ENCODE measurements at regions not wholly inside any gene's neighbourhood (a gene's known extent, or its start where the extent isn't known, plus 50 kb on each side); places are given as distances from the start of the nearest gene placed in this dataset.

DNA sequence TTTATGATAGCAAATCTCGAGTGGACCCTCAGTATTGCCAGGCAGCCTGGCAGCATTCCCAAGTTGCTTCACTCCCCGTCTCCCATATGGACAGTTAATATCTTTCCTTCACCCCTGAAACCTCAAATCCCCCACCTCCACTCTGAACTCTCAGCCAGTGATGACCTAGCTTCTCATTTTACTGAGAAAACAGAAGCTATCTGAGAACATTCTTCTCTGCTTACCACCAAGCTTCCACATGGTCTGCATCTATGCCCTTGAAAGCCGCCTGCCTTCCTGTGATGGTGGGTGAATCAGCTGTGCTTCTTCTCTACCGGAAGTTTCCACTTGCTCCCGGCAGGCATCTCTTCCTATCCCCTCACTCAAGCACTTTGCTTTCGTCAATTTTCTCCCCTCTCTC, 529.2 kb downstream of the EPHA4 start:
- 93% methylated on average over 6 of the region's 6 CpGs for WGBS
- TF ChIP-seq, protein P1, sequence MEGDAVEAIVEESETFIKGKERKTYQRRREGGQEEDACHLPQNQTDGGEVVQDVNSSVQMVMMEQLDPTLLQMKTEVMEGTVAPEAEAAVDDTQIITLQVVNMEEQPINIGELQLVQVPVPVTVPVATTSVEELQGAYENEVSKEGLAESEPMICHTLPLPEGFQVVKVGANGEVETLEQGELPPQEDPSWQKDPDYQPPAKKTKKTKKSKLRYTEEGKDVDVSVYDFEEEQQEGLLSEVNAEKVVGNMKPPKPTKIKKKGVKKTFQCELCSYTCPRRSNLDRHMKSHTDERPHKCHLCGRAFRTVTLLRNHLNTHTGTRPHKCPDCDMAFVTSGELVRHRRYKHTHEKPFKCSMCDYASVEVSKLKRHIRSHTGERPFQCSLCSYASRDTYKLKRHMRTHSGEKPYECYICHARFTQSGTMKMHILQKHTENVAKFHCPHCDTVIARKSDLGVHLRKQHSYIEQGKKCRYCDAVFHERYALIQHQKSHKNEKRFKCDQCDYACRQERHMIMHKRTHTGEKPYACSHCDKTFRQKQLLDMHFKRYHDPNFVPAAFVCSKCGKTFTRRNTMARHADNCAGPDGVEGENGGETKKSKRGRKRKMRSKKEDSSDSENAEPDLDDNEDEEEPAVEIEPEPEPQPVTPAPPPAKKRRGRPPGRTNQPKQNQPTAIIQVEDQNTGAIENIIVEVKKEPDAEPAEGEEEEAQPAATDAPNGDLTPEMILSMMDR (IDR thresholded peaks at IDR 0.05): no peak
- TF ChIP-seq POLR2A (IDR thresholded peaks at IDR 0.05) (no peak), POLR2AphosphoS5 (IDR thresholded peaks at IDR 0.05) (no peak)
- Histone ChIP-seq H3K36me3 (no peaks in the 10 kb centered on the region), H3K9me3 (no peaks in the 10 kb centered on the region), H3K27ac (no peak overlapping the region), H3K4me1 (replicated peaks) (no peaks in the 10 kb centered on the region), H3K27me3 (replicated peaks; ENCODE audit: insufficient read depth) (no peaks in the 10 kb centered on the region), H3K4me3 (no peak overlapping the region)
- intact Hi-C loops (cut with DNase I): no loop called here
- no peak for DNase-seq (ENCODE audit: low spot score)

DNA sequence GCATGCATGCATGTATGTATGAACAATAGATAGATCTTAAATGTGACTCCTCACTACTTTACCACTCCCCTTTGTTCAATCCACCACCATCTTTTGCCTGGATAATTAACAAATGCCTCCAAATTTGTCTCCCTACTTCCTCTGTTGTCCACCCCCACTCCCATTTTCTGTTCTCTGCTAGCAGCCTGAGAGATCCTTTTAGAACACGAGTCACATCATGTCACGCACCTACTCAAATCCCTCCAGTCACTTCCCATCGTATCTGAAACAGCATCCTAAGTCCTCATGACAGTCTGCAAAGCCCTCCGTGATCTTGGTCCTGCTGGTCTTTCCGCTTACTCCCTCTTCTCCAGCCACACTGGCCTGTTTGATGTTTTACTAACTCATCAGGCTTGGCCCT, 527.3 kb downstream of the EPHA4 start:
- intact Hi-C loops (cut with DNase I): no loop called here
- Histone ChIP-seq H3K36me3 (no peaks in the 10 kb centered on the region), H3K9me3 (no peaks in the 10 kb centered on the region), H3K27ac (no peak overlapping the region), H3K27me3 (replicated peaks; ENCODE audit: insufficient read depth) (no peaks in the 10 kb centered on the region), H3K4me3 (no peak overlapping the region), H3K4me1 (replicated peaks) (no peaks in the 10 kb centered on the region)
- WGBS: 93% methylated on average over 5 of the region's 5 CpGs
- no peak for TF ChIP-seq POLR2A (IDR thresholded peaks at IDR 0.05)
- TF ChIP-seq POLR2AphosphoS5 (IDR thresholded peaks at IDR 0.05): no peak
- TF ChIP-seq, protein P1 (IDR thresholded peaks at IDR 0.05): no peak
- no peak for DNase-seq (ENCODE audit: low spot score)

DNA sequence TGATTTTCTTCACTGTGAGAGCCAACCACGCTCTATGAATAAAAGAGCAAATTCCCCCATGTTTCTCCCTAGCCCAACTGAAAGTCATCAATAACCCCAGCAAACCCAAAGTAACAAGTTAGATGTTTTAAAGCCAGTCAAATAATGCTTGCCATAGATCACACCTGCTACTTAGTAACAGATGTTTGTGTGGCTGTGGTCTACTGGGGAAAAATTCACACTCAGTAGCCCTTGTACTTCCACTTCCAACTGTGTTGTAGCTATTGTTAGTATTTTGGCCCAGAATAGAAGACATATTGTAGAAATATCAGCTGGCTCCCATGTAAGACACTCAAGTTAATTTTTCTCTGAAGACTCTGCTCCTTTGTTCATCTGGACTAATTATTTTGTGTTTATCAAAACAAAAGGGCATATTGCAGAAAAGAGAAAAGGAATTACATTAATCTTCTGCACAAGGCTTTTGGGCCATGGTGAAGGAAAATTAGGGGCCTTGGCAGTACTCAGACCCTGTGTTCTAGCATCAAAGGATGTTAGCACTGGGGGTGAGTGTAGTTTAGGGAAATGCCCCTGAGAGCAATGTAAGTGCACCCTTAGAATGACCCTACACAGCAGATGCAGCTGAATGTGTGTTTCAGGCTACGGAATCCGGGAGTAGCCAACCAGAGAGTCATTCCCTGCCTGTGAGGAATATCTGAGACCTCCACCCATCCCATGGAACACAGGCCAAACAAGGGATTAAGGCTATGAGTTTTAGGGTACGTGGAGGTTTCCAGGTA, 521.9 kb downstream of the EPHA4 start:
- Histone ChIP-seq H3K4me3 (no peak overlapping the region), H3K36me3 (no peaks in the 10 kb centered on the region), H3K4me1 (replicated peaks) (no peaks in the 10 kb centered on the region), H3K9me3 (no peaks in the 10 kb centered on the region), H3K27me3 (replicated peaks; ENCODE audit: insufficient read depth) (no peaks in the 10 kb centered on the region), H3K27ac (no peak overlapping the region)
- DNase-seq (ENCODE audit: low spot score): no peak
- intact Hi-C loops (cut with DNase I): no loop called here
- WGBS: 72% methylated on average over 4 of the region's 4 CpGs
- TF ChIP-seq, protein P1 (IDR thresholded peaks at IDR 0.05): no peak

DNA sequence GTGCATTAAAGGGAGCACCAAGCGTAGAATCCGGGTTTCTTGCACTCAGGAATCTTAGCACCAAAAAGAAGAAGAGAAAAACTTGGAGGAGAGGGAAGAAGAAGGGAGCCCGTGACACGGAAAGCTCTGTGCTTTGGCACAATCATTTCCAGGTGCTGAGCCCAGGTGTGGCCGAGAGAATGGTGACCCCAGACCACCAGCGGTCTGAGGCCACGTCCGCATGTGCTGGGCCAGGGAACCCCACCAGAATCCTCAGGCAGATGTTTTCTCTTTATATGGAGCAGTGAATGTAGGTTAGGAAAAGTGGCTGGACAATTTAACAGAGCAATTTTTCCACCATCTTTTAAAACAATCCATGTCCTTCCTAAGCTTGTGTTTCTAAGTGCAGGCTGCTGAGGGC, 520.9 kb downstream of the EPHA4 start:
- intact Hi-C loops (cut with DNase I): no loop called here
- H3K4me3 ChIP-seq: no peak overlapping the region
- TF ChIP-seq POLR2A (IDR thresholded peaks at IDR 0.05) (no peak), POLR2AphosphoS5 (IDR thresholded peaks at IDR 0.05) (no peak)
- TF ChIP-seq, protein P1 (IDR thresholded peaks at IDR 0.05): no peak
- H3K27ac ChIP-seq: no peak overlapping the region
- 96% methylated on average over 8 of the region's 8 CpGs for WGBS
- H3K9me3 ChIP-seq: no peaks in the 10 kb centered on the region
- no peak for DNase-seq (ENCODE audit: low spot score)
- no peaks in the 10 kb centered on the region for H3K4me1 ChIP-seq (replicated peaks)
- H3K36me3 ChIP-seq: no peaks in the 10 kb centered on the region
- no peaks in the 10 kb centered on the region for H3K27me3 ChIP-seq (replicated peaks; ENCODE audit: insufficient read depth)

DNA sequence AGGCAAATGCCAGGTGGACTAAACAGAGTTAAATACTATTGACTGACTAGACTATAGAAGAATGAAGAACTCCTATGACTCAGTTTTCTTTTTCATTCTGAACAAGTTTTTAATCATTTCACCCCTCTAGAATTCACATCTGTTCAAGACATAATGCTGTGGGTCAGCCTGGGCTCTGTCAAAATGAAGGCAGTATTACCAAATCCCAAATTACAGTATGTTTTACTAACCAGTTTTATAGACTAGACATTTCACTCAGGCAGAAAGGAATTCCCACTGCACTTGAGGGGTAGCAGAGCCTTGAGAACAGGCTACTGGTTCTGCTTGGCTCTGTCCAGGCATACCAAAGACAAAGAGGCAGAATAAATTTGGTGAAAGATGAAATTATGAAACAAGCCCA, 511.7 kb downstream of the EPHA4 start:
- no peaks in the 10 kb centered on the region for H3K27me3 ChIP-seq (replicated peaks; ENCODE audit: insufficient read depth)
- TF ChIP-seq, protein P1 (IDR thresholded peaks at IDR 0.05): no peak
- TF ChIP-seq POLR2A (IDR thresholded peaks at IDR 0.05) (no peak), POLR2AphosphoS5 (IDR thresholded peaks at IDR 0.05) (no peak)
- H3K4me3 ChIP-seq: no peak overlapping the region
- intact Hi-C loops (cut with DNase I): no loop called here
- H3K9me3 ChIP-seq: no peaks in the 10 kb centered on the region
- H3K4me1 ChIP-seq (replicated peaks): no peaks in the 10 kb centered on the region
- no peak for DNase-seq (ENCODE audit: low spot score)
- H3K27ac ChIP-seq: no peak overlapping the region
- no peaks in the 10 kb centered on the region for H3K36me3 ChIP-seq
